ENCODE measurements at regions not wholly inside any gene's neighbourhood (a gene's known extent, or its start where the extent isn't known, plus 50 kb on each side); places are given as distances from the start of the nearest gene placed in this dataset.

- H3K36me3 Mint-ChIP-seq: no peaks in the 10 kb centered on the region
- no peaks in the 10 kb centered on the region for H3K9me3 Mint-ChIP-seq
- no peak overlapping the region for H3K27ac Mint-ChIP-seq
- no peak for TF ChIP-seq CTCF (IDR thresholded peaks at IDR 0.05; ENCODE audit: unreplicated experiment)
- no peak overlapping the region for H3K4me3 Mint-ChIP-seq
- H3K27me3 Mint-ChIP-seq (ENCODE audit: low read depth): no peaks in the 10 kb centered on the region
- no peak for DNase-seq (ENCODE audit: low spot score in 2 of 2, unreplicated experiment in 2 of 2)
- peaks cover 48% of the 10 kb centered on the region for H3K4me1 Mint-ChIP-seq
These were observed 395.7 kb upstream of the FANCL start for GRCh38 chr2:58636872-58637271.

GRCh38 chr2:58635801-58636375 is 394.8 kb upstream of the FANCL start:
- H3K36me3 Mint-ChIP-seq: no peaks in the 10 kb centered on the region
- H3K27me3 Mint-ChIP-seq (ENCODE audit: low read depth): no peaks in the 10 kb centered on the region
- no peak for TF ChIP-seq CTCF (IDR thresholded peaks at IDR 0.05; ENCODE audit: unreplicated experiment)
- no peak overlapping the region for H3K4me3 Mint-ChIP-seq
- no peak overlapping the region for H3K27ac Mint-ChIP-seq
- no peaks in the 10 kb centered on the region for H3K9me3 Mint-ChIP-seq
- no peak for DNase-seq (ENCODE audit: low spot score in 2 of 2, unreplicated experiment in 2 of 2)
- peaks cover 54% of the 10 kb centered on the region for H3K4me1 Mint-ChIP-seq

- H3K4me1 Mint-ChIP-seq: peaks cover 60% of the 10 kb centered on the region
- no peak overlapping the region for H3K4me3 Mint-ChIP-seq
- no peaks in the 10 kb centered on the region for H3K27me3 Mint-ChIP-seq (ENCODE audit: low read depth)
- TF ChIP-seq CTCF (IDR thresholded peaks at IDR 0.05; ENCODE audit: unreplicated experiment): no peak
- DNase-seq (ENCODE audit: low spot score in 2 of 2, unreplicated experiment in 2 of 2): no peak
- H3K9me3 Mint-ChIP-seq: no peaks in the 10 kb centered on the region
- H3K27ac Mint-ChIP-seq: peak overlapping the region; percentile 86
- no peaks in the 10 kb centered on the region for H3K36me3 Mint-ChIP-seq
These were observed 393.7 kb upstream of the FANCL start for GRCh38 chr2:58634653-58635370.

GRCh38 chr2:58633613-58634365 is 392.7 kb upstream of the FANCL start:
- no peaks in the 10 kb centered on the region for H3K27me3 Mint-ChIP-seq (ENCODE audit: low read depth)
- peak overlapping the region; percentile 78 for H3K27ac Mint-ChIP-seq
- no peak for DNase-seq (ENCODE audit: low spot score in 2 of 2, unreplicated experiment in 2 of 2)
- peaks cover 59% of the 10 kb centered on the region for H3K4me1 Mint-ChIP-seq
- TF ChIP-seq CTCF (IDR thresholded peaks at IDR 0.05; ENCODE audit: unreplicated experiment): no peak
- no peaks in the 10 kb centered on the region for H3K36me3 Mint-ChIP-seq
- no peaks in the 10 kb centered on the region for H3K9me3 Mint-ChIP-seq
- no peak overlapping the region for H3K4me3 Mint-ChIP-seq

GRCh38 chr2:58631986-58632385 is 390.9 kb upstream of the FANCL start:
- H3K36me3 Mint-ChIP-seq: no peaks in the 10 kb centered on the region
- TF ChIP-seq CTCF (IDR thresholded peaks at IDR 0.05; ENCODE audit: unreplicated experiment): no peak
- H3K27ac Mint-ChIP-seq: no peak overlapping the region
- H3K4me3 Mint-ChIP-seq: no peak overlapping the region
- peaks cover 47% of the 10 kb centered on the region for H3K4me1 Mint-ChIP-seq
- H3K27me3 Mint-ChIP-seq (ENCODE audit: low read depth): no peaks in the 10 kb centered on the region
- no peak for DNase-seq (ENCODE audit: low spot score in 2 of 2, unreplicated experiment in 2 of 2)
- H3K9me3 Mint-ChIP-seq: peaks cover 4% of the 10 kb centered on the region

All from mesothelial cell of epicardium (in vitro differentiated cells).